ENCODE measurements at regions not wholly inside any gene's neighbourhood (a gene's known extent, or its start where the extent isn't known, plus 50 kb on each side); places are given as distances from the start of the nearest gene placed in this dataset.
"Not testable (repeated sequence)": the region's sequence is repeated elsewhere in the genome, so short reads cannot be mapped to it uniquely, and the experiment has no call there.

DNA sequence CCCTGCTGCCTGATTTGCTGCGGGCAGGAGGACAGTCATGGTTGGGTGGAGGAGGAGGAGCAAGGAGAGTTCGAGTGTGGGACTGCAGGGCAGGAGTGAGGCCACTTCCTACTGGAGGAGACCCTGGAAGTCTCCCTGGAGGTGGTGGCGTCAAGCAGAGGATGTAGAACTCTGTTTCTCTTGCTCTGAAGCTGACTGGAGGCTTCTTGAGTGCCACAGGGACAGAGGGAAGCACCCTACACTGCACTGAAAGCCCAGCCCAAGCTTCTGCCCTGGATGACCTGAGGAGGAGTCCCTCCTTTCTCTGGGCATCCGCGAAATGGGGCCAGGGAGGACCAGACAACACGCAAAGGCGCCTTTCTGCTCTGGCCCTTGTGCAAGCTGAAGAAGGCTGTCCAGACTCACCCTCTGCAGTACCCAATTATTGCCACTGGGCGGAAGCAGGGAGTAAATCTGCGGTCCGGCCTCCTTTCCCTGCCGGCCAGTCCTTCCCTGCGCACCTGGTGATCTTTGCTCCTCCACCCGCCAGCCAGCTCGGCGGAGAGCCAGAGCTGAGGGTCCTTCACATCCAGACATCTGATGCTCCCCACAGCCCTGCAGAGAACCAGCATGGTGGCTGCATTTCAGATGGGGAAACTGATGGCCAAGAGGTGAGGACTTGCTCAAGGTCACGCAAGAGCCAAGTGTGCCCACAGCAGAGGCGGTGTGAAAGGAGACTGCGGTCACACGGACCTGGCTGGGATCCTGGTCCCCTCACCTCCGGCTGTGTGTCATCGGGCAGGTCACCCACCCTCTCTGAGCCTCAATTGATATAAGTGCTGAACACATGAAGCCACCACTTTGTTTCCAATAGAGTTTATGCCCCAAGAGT, 207.1 kb downstream of the TBC1D2B start:
- peak; percentile 94 for TF ChIP-seq CTCF (conservative IDR thresholded peaks at IDR 0.05)
- no peak overlapping the region for H3K27ac ChIP-seq

- no peak for TF ChIP-seq CTCF (conservative IDR thresholded peaks at IDR 0.05)
- H3K27ac ChIP-seq: no peak overlapping the region
Observed at GRCh38 chr15:77869021-77869895, 208.3 kb downstream of the TBC1D2B start.

- not testable (repeated sequence) for H3K27ac ChIP-seq
Observed at GRCh38 chr15:77868048-77868629, 209.4 kb downstream of the TBC1D2B start.

DNA sequence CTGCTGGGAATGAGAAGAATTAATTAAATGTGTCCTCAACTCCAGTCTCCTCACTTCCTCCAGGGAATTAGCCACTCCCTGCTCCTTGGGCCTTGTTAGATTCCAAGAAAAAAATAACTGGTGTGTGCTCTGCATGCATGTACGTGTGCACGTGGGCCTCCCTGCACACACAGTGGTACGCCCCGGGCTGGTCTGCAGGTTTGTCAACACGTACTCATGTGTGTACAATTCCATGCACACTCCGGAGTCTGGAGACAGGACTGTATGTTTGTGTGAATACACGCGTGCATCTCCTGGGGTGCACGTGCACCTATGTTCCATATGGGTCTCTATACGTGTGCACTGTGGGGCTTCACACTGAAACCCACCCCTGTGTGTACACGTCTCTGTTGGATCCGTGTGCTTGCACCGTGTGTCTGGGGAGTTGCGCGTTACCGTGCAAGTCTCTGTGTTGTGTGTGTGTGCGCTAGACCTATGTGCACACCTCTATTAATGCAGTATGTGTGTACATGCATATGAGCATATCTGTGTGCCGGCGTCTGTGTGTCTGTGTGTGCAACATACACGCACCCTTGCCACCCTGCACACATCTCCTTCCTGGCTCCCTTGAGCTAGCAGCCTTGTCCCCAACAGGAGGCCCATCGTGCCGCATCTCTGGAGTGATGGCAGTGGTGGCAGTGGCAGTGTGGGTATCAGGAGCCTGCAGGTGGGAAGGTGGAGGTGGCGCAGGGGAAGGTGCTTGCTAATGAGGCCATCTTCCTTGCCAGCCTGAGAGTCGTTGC, 210.1 kb downstream of the TBC1D2B start:
- no peak for TF ChIP-seq CTCF (conservative IDR thresholded peaks at IDR 0.05)
- no peak overlapping the region for H3K27ac ChIP-seq

- no peak for TF ChIP-seq CTCF (conservative IDR thresholded peaks at IDR 0.05)
- no peak overlapping the region for H3K27ac ChIP-seq
Observed at GRCh38 chr15:77866596-77867125, 210.8 kb downstream of the TBC1D2B start.

GRCh38 chr15:77866186-77866585, 211.3 kb downstream of the TBC1D2B start:
- no peak overlapping the region for H3K27ac ChIP-seq
- TF ChIP-seq CTCF (conservative IDR thresholded peaks at IDR 0.05): no peak

DNA sequence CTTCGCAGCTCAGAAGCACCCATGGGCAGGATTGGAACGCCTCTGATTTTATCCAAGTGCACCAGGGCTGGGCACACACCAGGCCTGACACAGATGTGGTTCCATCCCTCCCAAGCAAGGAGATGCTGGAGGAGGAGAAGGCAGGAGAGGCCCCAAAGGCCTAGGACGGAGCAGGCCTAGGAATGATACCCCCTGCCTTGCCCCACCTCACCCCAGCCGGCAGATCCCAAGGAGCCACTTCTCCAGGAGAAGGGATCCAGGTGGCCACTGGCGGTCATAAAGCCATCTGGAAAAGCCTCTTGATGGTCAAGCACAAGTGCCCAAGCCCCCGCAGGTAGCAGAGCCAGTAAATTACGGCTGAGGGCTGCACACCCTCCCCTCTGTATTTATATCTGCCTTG, 211.8 kb downstream of the TBC1D2B start:
- TF ChIP-seq CTCF (conservative IDR thresholded peaks at IDR 0.05): no peak
- no peak overlapping the region for H3K27ac ChIP-seq

Measured in VCaP (cell line).